ENCODE measurements at regions not wholly inside any gene's neighbourhood (a gene's known extent, or its start where the extent isn't known, plus 50 kb on each side); places are given as distances from the start of the nearest gene placed in this dataset.
"Not testable (repeated sequence)": the region's sequence is repeated elsewhere in the genome, so short reads cannot be mapped to it uniquely, and the experiment has no call there.

DNA sequence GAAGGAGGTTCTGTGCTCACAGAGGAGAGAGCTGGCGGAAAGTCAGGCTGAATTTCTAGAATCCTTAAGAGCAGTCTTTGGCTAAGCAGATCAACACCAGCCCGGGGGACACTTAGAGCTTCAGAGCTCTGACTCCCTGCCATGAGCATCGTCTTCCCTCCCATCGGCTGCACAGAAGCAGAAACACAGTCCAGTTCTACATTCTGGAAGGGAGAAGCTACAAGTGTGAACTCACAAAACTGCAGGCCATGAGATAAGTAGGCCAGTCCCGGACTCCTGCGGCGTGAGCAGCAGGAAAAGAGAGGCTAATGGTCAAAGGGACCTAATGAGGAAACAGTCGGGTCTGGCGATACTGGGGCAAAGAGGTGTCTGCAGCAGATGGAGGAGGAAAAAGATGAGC is 211.5 kb downstream of the DHX15 start:
- intact Hi-C loops (cut with DNase I) = no loop called here
- no peak for DNase-seq

DNA sequence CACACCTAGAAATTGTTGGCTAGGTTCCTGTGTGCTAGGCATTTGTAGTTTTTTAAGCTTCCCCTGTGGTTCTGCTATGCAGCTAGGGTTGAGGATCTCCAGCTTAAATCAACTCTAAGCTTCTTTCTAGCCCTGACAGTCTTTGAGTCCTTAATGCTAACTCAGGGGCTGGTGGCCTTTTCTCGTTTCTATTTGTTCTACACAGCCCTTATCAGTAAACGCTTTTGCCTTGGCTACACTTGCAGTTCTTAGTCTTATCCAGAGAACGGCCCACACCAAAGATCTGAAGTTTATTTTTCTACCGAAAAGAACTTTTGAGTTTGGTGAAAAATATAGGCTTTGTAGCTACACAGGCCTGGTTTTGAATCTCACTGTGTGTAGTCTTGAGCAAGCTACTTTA is 212.0 kb downstream of the DHX15 start:
- intact Hi-C loops (cut with DNase I) = no loop called here
- DNase-seq = no peak

DNA sequence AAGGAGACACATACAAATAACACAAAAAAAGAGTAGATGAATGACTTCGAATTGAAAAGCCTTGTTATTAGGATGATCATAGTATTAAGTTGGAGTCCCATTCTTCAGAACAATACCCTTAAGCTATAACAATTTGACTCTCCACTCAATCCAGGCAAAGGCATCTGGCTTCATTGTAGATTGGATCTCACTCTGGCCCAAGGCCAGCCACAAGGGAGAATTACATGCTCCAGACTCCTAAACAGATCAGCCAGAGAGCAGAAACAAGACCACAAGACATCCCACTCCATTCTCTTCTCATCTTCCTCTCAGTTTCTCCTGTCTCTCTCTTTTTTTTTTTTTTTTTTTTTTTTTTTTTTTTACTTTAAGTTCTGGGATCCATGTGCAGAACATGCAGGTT is 213.9 kb downstream of the DHX15 start:
- no peak for DNase-seq
- intact Hi-C loops (cut with DNase I) = no loop called here

DNA sequence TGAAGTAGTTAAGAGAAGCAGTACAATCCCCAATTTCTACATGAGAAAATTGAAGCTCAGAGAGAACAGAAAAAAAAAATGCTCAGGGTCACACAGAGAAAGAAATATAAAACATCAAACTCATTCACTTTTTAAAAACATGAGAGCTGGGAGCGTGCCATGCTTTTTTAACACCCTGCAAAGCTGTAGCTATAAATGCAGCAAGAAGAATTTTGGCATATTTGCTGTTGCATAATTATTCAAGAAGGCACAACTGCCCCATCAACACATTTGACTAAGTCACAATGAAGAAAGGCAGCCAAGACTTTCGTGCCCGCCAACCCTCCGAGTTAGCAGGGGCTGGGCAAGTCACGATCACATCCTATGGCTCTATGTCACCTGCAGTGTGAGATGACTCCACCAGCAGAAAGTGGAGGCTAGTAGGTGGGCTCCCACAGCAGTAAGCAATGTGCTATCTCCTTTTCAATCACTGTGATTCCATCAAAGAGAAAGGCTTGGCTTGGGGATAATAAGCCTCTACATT is 214.8 kb downstream of the DHX15 start:
- intact Hi-C loops (cut with DNase I) = no loop called here
- DNase-seq = no peak

DNA sequence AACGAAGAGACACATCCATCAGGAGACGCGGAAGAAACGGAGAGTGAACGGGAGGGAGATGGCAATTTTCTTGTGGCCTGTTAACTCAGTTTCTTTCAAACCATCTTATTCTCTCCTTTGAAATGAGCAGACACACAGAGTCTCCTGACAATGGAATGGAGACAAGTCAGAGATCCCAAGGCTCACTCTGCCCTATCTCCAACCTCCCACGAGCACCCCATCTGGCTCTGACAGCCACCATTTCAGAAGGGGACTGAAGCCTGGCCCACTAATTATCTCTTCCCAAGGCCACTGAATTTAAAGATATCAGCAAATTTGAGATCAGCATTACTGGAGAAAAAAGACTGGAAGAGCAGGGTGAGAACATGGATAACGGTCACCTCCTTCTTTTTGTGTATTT is 215.6 kb downstream of the DHX15 start:
- intact Hi-C loops (cut with DNase I) = no loop called here
- no peak for DNase-seq

DNA sequence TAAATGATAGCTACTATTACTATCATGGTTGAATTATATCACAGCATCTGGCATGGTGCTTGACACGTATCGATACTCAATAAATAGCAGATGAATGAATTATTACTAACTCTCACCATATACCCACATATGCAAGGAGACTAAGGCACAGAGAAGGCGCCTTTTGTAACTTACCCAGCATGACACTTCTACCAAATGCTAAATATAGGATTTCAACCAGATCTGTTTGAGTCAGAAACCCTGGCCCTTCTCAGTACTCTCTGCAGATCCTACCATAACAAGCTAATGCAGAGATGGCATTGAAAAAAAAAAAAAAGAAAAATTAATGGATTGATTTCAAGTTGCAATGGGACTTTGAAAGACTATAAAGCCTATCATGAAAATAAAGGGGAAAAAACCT is 219.5 kb downstream of the DHX15 start:
- intact Hi-C loops (cut with DNase I) = no loop called here
- DNase-seq = no peak

DNA sequence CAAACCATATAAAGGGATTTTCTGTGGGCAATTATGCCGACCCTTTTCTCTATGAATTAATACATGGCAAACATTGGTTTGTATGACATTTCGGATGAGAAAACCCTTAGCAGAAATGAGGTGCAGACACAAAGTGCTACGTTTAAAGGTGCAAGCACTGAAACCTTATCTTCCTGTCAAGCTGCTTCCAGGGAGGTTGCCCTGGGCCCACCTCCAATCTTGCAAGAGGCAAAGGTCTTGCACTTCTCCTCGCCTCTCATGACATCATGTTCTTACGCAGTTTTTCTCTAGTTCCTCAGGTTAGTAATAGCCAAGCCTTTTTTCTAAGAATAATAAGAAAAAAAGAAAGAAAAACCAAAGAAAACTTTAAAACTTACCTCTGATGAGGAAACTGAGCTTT is 220.1 kb downstream of the DHX15 start:
- no peak for DNase-seq
- intact Hi-C loops (cut with DNase I) = no loop called here

DNA sequence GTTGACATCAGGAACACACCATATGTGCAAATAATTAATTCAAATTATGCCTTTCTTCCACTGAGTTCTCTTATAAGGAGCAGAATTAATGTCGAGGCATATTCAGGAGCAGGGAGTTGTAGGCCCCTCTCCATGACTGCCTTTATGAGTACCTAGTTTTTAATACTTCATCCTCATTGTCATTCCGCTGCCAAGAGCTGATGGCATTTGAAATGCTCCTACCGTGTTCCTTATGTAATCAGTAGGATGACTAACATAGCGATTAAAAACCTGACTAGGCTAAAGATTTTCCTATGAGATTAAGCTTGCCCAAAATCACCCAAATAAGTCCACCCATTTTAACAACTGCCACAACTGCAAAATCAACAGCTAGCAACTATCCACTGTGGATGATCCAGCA is 220.6 kb downstream of the DHX15 start:
- intact Hi-C loops (cut with DNase I) = no loop called here
- peak in 11 of 42 donors; percentile 16 to 63 (median 29) for DNase-seq

DNA sequence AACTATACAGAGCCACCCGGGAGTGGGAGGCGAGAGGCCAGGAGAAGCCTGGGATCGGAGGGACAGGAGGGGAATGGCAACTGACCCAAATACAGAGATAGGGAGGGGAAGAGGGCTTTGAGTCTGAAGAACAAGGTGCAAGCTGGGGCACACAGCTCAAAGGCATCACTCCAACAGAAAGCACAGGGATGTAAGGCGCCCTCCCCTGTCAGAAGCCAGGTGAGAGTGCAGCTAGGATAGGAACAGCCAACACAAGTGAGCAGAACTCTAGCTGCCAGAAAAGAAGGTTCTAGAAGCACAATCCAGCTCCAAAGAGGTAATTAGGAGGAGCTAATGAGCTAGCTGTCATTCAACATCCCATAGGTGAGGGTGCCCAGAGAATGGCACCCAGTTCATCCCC is 232.2 kb downstream of the DHX15 start:
- intact Hi-C loops (cut with DNase I) = no loop called here
- no peak for DNase-seq

DNA sequence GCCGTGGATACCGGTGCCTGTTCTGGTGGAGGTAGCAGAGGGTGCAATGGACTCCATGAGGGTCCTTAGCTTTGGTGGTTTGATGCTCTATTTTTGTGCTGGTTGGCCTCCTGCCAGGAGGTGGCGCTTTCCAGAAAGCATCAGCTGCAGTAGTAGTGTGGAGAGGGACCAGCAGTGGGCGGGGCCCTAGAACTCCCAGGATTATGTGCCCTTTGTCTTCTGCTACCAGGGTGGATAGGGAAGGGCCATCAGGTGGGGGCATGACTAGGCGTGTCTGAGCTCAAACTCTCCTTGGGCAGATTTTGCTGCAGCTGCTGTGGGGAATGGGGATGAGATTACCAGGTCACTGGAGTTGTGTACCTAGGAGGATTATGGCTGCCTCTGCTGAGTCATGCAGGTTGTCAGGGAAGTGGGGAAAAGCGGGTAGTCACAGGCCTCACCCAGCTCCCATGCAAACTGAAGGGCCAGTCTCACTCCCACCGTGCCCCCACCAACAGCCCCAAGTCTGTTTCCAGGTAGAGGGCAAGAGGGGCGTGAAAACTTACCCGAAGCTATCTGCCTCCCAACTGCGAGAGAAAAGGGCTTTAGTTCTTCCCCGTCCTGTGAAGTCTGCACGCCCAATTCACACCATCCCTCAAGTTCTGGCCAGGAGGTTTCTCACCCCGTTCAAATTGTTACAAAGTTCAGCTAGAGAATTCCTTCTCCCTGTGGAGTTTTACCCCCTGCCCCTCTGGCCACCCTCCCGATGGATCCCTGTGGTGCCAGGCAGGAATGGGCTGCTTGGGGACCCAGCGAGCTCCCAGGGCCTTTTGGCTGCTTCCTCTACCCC is 235.0 kb downstream of the DHX15 start:
- DNase-seq; intact Hi-C loops (cut with DNase I): not testable (repeated sequence)

DNA sequence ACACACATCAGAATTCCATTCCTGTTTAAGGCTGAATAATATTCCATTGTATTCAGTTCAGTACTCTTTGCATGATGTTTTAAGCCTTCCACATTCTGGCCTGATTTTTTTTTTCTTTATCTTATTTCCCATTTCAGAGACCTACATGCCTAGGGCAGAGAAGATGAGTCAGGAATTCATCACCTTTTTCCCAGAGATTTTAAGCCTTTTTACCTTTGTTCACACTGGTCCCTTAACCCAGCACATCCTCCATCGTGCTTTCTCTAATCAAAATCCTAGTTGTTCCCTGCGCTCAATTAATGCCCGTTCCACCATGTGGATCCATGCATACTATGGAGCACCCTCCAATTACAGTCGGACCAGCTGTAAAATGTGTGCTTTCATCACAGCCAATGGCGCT is 245.1 kb downstream of the DHX15 start:
- DNase-seq = no peak
- intact Hi-C loops (cut with DNase I) = no loop called here

DNA sequence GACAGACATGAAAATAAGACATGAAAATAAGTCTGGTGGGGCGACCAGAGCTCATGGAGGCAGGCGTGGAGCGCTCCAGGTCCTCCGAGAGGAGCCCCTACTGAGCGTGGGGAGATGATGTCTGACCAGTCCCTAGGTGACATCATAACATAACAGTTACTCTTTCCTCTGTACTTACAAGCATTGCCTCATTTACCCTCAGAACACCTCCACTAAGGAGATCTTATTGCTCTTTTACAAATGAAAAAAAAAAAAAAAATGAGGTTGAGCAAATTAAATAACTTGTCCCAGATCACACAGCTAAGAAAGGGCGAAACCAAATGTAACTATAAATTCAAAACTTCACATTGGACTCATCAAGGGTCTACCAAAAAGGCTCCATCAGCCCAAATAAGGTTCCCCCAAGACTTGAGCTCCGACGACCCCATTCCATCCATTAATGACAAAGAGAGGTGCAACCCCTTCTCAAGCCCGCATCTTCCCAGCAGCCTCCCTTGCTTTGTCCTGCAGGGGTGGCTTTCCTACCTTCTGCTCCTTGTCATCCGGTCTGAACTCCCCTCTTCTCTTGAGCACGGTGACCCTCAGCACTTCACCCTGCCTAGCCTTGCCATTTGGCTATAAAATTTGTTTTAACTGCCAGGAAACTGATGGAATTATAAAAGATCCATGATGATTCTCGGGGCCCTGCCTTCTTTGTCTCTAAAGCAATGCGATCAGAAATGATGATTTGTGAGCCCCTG is 246.7 kb downstream of the DHX15 start:
- no peak for DNase-seq
- intact Hi-C loops (cut with DNase I) = no loop called here

DNA sequence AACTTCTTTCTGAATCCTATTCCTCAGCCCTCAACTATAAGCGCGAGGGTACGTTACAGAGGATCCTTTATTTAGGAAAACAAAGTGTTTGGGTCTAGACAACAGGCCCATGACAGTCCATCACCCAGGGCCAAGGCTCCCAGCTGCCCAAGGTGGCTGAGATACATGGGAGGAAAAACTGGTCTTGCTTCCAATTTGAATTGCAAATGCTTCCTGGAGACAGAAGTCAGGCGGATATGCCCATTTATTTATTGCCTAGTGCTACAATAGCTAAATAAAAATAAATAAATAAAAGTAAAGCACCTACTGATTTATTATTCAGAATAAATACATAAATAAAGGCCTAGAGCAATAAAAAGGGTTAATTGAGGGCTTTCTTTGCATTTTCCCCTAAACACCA is 248.7 kb downstream of the DHX15 start:
- intact Hi-C loops (cut with DNase I) = no loop called here
- DNase-seq = no peak

DNA sequence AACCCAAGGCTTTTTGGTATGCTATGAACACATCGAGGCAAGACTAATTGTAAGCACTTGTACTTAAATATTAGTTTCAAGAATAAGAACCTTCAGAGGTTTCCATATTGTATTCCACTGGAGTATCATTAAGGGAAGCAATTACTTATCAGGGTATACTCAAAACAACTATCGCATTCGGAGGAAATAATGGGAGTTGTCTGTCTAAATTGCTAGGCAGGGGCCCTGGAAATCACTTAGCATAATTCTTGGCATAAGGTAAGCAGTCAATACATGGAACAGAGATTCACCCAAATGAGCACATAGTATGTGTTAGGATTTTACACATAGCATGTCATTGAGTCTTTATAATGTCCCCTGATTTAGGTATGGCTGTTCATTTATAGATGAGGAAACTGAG is 249.4 kb downstream of the DHX15 start:
- no peak for DNase-seq
- intact Hi-C loops (cut with DNase I) = no loop called here

DNA sequence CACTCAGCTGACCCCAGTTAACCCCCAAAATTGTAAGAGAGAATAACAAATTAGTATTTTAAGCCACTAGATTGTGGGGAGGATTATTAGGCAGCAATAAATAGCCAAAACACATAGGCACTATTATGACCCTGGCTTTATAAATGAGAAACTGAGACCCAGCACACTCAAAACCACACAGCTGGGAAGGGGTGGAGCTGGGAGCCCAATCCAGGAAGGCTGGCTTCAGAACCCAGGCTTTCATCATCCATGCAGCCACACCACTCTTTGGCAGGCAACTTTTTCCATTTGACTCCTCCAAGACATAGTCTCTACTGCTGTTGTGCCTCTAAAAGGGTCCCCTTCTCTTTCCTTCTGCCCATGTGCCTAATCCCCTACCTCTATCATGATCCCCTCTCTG is 253.8 kb downstream of the DHX15 start:
- DNase-seq = no peak
- intact Hi-C loops (cut with DNase I) = no loop called here

DNA sequence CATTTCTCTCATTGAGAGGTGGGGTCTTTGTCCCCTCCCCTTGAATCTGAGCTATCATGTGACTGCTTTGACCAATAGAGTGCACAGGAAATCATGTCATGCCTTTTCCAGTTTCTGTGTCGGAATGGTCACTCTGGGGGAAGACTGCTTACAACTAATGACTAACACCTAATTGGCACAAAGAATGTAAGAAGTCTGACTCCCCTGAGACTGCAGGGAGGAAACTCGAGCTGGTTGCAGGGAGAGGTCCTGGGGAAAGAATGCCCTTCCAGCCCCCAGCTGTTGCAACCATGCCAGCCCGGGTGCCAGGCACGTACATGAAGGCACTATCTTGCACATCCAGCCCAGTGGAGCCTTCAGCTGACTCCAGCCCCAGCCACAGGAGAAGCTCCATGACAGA is 254.2 kb downstream of the DHX15 start:
- no peak for DNase-seq
- intact Hi-C loops (cut with DNase I) = no loop called here

DNA sequence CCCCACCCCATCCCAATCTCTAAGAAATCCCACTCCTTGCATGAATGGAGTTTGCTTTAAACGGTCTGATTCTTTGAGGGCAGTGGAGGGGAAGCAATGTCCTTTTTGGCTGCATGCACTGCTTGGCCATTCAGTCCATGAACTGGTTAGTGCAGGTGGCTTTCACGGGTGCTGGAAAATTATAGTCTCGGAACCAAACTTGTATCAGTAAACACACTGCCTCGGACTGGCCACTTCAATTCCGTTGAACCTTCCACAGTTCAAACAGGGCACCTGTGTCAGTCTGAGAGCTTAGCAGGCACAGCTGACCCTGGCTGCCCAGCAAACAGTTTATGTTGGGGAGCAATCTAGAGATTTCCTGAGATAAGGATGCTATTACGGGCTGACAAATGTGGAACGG is 255.6 kb downstream of the DHX15 start:
- peak in 6 of 42 donors; percentile 13 to 50 (median 28) for DNase-seq
- intact Hi-C loops (cut with DNase I) = no loop called here

DNA sequence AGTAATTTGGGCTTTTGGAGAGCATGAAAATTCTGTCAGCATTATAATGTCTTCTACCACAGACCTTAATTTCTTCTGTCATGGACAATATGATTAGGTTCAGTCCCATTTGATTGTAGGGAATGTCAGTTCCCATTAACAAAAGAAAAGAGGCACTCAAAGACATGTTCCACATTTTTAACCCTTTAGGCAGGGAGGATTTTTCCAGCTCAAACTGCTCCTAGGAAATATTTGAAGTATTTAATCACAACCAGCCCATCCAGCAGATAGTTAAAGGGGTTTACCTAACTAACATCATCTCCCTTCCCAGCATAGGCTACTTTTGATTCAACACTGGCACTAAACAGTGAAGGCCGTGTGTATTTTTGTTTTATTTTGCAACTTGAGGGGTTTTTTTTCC is 256.0 kb downstream of the DHX15 start:
- no peak for DNase-seq
- intact Hi-C loops (cut with DNase I) = no loop called here

DNA sequence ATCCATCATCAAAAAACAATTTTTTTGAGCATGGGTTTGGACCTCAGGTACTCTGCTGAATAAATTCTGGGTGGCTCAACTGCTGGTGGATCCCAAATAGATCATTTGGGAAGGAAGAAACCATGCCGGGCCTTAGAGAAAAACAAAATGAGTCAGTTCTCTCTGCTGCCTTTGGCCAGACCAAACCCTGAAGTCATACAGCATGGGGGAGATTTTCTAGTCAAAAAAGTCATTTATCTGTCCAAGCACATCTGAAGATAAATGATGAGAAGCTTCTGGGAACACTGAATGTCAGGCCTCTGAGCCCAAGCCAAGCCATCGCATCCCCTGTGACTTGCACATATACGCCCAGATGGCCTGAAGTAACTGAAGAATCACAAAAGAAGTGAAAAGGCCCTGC is 261.4 kb downstream of the DHX15 start:
- intact Hi-C loops (cut with DNase I) = no loop called here
- DNase-seq = no peak

DNA sequence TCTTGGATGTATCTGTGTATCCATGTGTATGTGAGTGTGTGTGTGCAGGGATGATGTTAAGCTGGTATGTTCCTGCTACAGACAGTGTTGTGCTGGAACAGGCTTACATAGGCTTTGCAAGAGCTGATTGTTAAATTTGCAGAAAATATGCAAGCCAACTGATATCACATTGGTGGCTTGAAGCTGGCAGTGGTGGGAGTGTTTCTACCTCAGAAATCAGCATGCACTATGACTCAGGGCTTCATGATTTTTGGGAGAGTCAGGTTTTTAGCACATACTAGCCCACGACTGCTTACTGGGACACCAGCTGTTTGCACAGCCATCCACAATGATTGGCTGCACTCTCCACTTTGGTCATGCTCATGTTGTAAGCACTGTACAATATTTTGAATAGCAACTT is 261.8 kb downstream of the DHX15 start:
- peak in 31 of 42 donors; percentile 12 to 83 (median 47) for DNase-seq
- intact Hi-C loops (cut with DNase I) = no loop called here

DNA sequence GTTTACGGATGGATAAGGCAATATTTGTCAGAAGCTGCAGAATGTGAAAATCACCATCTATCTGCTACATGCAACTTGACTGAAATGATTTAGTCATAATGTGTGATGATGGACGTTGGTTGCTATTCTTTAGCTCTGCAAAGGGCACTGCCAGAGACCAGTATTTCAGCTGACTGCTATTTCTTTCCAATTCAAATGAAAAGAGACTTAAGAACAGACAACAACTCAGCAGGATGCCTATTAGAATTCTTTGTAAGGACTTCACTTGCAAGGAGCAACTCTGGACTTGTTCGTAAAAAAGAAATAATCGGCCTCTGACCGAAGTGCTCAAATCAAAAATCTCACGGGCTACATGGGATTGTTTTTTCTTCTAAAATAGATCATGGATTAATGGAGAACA is 262.7 kb downstream of the DHX15 start:
- intact Hi-C loops (cut with DNase I) = no loop called here
- DNase-seq = no peak
